SU-DHL-6 (cell line): ENCODE measurements at regions not wholly inside any gene's neighbourhood (a gene's known extent, or its start where the extent isn't known, plus 50 kb on each side); places are given as distances from the start of the nearest gene placed in this dataset.

Experiments used
- H2AFZ ChIP-seq: fragments of 200-600 bp; sonication (generic); 2 replicates; pipeline ENCODE4 v1.6.1; 2014; ENCODE audit warnings: low read depth, mild to moderate bottlenecking, moderate library complexity, mixed read lengths, antibody characterized with exemption, low read length; ENCODE audit not compliant: severe bottlenecking
- H3F3A ChIP-seq: fragments of 200-600 bp; shearing (Covaris generic); 2 replicates; pipeline ENCODE4 v1.6.0; 2016; ENCODE audit warnings: antibody characterized with exemption, mild to moderate bottlenecking; ENCODE audit not compliant: insufficient read depth
- H3K27ac ChIP-seq: fragments of 200-600 bp; sonication (generic); 2 replicates; pipeline ENCODE4 v1.5.1; 2016; ENCODE audit warnings: low read depth, mild to moderate bottlenecking, low read length, moderate library complexity, mixed read lengths
- H3K27me3 ChIP-seq: fragments of 200-600 bp; sonication (generic), shearing (Covaris generic); 2 replicates; pipeline ENCODE4 v1.6.0; 2014; ENCODE audit warnings: mild to moderate bottlenecking, low read length
- H3K36me3 ChIP-seq: fragments of 200-600 bp; sonication (generic); 2 replicates; pipeline ENCODE4 v1.6.1; 2014; ENCODE audit warnings: mild to moderate bottlenecking, low read length, mixed read lengths
- H3K4me2 ChIP-seq: fragments of 300-600, 200-600 bp; shearing (Covaris generic), sonication (generic); 2 replicates; pipeline ENCODE4 v1.6.0; 2014; ENCODE audit warnings: low read length, low read depth, mild to moderate bottlenecking; ENCODE audit not compliant: poor library complexity, severe bottlenecking
- H3K4me3 ChIP-seq: fragments of 200-600 bp; sonication (generic); 2 replicates; pipeline ENCODE4 v1.5.1; 2014; ENCODE audit warnings: antibody characterized with exemption, low read length, mild to moderate bottlenecking, mixed read lengths; ENCODE audit not compliant: insufficient read depth, poor library complexity, severe bottlenecking
- H3K79me2 ChIP-seq: fragments of 200-600 bp; sonication (generic); 2 replicates; pipeline ENCODE4 v1.6.1; 2014; ENCODE audit warnings: mild to moderate bottlenecking, low read length, moderate library complexity; ENCODE audit not compliant: insufficient read depth
- H3K9ac ChIP-seq: fragments of 200-600 bp; sonication (generic); 2 replicates; pipeline ENCODE4 v1.7.0; 2014; ENCODE audit warnings: mild to moderate bottlenecking, low read length
- H3K9me2 ChIP-seq: fragments of 200-600 bp; sonication (generic); replicated peaks from 2 replicates; pipeline ENCODE4 v1.6.1; 2014; ENCODE audit warnings: low read length; ENCODE audit not compliant: insufficient read depth
- H3K9me3 ChIP-seq: fragments of 200-600 bp; sonication (generic); 2 replicates; pipeline ENCODE4 v1.6.1; 2014; ENCODE audit warnings: low read length, mixed read lengths; ENCODE audit not compliant: insufficient read depth
- H4K20me1 ChIP-seq: fragments of 200-600 bp; sonication (generic); 2 replicates; pipeline ENCODE4 v1.6.1; 2014; ENCODE audit warnings: low read depth, mild to moderate bottlenecking, antibody characterized with exemption, low read length, moderate library complexity, mixed read lengths
- CTCF ChIP-seq: fragments of 200-600 bp; sonication (generic); IDR thresholded peaks from one replicate; pipeline ENCODE4 v1.5.1; 2017; ENCODE audit warnings: antibody characterized with exemption, mild to moderate bottlenecking, low read length, moderate library complexity; ENCODE audit not compliant: insufficient read depth, poor library complexity, severe bottlenecking
- EZH2phosphoT487 ChIP-seq: fragments of 200-600 bp; sonication (generic), shearing (Covaris generic); conservative IDR thresholded peaks from 2 replicates; pipeline ENCODE4 v1.6.1; 2018; ENCODE audit warnings: mild to moderate bottlenecking, antibody characterized with exemption, low read length, moderate library complexity, mixed read lengths

DNA sequence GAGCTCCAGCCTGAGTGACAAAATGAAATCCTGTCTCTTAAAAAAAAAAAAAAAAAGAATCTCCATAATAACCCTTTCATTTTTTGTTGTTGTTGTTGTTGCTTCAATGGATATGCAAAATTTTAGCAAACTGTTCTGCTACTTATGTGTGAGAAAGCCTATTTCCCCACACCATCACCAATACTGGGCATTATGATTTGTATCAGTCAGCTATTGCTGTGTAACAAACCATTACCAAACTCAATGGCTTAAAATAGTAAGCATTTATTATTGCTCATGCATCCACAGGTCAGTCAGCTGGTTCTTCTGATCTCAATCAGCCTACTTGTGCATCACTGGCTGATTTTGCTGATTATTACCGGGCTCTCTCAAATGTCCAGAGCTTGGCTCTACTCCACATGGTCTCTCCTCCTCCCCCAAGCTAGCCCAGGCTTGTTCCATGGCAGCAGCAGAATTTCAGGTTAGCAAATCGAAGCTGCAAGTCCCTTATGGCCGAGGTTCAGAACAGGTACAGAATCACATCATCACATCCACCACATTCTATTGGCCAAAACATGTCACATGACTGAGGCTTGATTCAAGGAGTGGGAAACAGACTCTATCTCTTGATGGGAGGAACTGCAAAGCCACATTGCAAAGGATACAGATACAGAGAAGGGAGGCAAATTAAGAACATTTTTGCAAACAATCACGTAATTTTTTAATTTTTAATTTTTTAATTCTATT, 135.1 kb downstream of the MN1 start:
- Histone ChIP-seq H3K27ac (no peak overlapping the region), H3F3A (no peaks in the 10 kb centered on the region), H3K79me2 (no peaks in the 10 kb centered on the region), H3K9me3 (no peaks in the 10 kb centered on the region; the same call in 1 of the 2 replicates), H4K20me1 (no peaks in the 10 kb centered on the region), H3K27me3 (no peaks in the 10 kb centered on the region), H2AFZ (no peak overlapping the region), H3K4me2 (no peak overlapping the region), H3K9ac (no peak overlapping the region), H3K9me2 (no peaks in the 10 kb centered on the region), H3K4me3 (no peak overlapping the region), H3K36me3 (no peaks in the 10 kb centered on the region)
- TF ChIP-seq CTCF = no peak
- TF ChIP-seq EZH2phosphoT487 = no peak

GRCh38 chr22:27667121-27667843, 134.3 kb downstream of the MN1 start:
- TF ChIP-seq CTCF (no peak), EZH2phosphoT487 (no peak)

DNA sequence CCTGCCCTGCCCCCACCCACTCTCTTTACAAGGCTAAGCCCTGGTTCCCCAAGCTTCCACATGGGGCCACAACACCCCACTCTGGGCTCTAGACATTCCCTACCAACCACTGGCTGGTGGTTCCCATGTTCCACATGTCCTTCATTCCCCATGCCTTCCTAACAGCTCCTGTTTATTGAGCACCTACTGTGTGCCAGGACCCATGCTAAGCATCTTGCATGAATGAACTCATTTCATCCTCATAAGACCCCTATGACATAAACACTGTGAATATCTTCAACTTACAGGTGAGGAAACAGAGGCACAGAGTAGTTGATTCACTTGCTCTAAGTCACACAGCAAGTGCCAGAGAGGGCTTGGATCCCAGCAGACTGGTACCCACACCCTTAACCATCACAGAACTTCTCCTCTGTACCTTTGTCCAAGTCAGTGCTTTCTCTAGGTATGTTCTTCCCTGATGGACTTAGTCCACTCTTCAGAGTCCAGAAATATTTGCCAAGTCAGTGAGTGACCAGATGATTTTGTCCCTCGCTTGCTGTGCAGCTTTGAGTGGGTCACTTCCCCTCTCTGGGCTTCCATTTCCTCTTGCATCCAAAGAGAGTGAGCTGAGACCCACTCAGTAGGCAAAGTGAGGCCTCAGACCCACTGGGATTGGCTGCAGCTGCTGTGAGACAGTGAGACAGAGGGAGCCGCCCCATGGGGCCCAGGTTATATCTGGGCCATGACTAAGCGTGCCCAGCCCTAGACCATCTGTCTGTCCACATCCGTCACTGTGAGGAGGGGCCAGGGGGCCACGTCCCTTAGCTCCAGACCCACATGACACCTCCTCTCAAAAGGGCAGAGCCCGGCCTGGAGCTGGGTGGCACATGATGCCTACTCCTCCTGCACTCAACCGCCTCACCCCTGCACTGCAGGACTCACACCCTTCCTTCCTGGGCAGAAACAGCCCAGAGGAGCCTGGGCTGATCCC, 132.4 kb downstream of the MN1 start:
- Histone ChIP-seq H3K27ac (no peak overlapping the region), H3F3A (no peaks in the 10 kb centered on the region), H3K79me2 (no peaks in the 10 kb centered on the region), H3K4me2 (no peak overlapping the region), H3K36me3 (no peaks in the 10 kb centered on the region), H4K20me1 (no peaks in the 10 kb centered on the region), H3K27me3 (no peaks in the 10 kb centered on the region), H3K4me3 (no peak overlapping the region), H2AFZ (no peak overlapping the region), H3K9ac (no peak overlapping the region), H3K9me2 (no peaks in the 10 kb centered on the region), H3K9me3 (no peaks in the 10 kb centered on the region; the same call in 1 of the 2 replicates)
- TF ChIP-seq CTCF (no peak), EZH2phosphoT487 (no peak)

More at GRCh38 chr22:27667121-27667843, 134.3 kb downstream of the MN1 start:
- H3K9me3 ChIP-seq = no peaks in the 10 kb centered on the region; the same call in 1 of the 2 replicates
- no peaks in the 10 kb centered on the region for H3K27me3 ChIP-seq
- no peak overlapping the region for H3K9ac ChIP-seq
- H3F3A ChIP-seq = no peaks in the 10 kb centered on the region
- H3K79me2 ChIP-seq = no peaks in the 10 kb centered on the region
- H2AFZ ChIP-seq = no peak overlapping the region
- H3K4me2 ChIP-seq = no peak overlapping the region
- H4K20me1 ChIP-seq = no peaks in the 10 kb centered on the region
- H3K27ac ChIP-seq = no peak overlapping the region
- no peaks in the 10 kb centered on the region for H3K36me3 ChIP-seq
- H3K9me2 ChIP-seq = no peaks in the 10 kb centered on the region
- no peak overlapping the region for H3K4me3 ChIP-seq
